ENCODE measurements at regions not wholly inside any gene's neighbourhood (a gene's known extent, or its start where the extent isn't known, plus 50 kb on each side); places are given as distances from the start of the nearest gene placed in this dataset.

DNA sequence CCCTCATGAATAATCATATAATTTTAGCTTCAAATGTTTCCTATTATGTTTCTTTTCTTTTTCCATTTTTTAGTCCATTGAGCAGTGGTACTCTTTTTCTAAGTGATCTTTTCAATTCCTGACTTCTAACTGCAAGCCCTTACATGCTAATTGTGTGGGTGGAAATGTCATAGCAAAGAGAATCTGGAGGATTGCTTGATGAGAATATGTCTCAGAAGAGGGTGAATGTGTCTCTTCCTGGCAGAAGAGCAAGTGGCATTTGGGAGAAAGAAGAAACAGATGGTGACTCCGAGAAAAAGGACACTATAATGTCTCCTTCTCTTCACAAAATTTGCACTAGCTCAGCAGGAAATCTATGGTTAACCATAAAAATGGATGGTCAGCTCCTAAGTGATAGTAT lies 2320.0 kb downstream of the PCDH9 start:
- Histone ChIP-seq H3K79me2 (ENCODE audit: insufficient read depth, low read length) (no peaks in the 10 kb centered on the region), H3K27ac (ENCODE audit: low read depth, low read length) (no peak overlapping the region), H3K36me3 (ENCODE audit: insufficient read depth, low read length) (no peaks in the 10 kb centered on the region), H3K9me3 (ENCODE audit: low read depth, low read length) (no peaks in the 10 kb centered on the region), H3K27me3 (ENCODE audit: insufficient read depth, low read length) (no peaks in the 10 kb centered on the region), H3K4me3 (ENCODE audit: insufficient read depth, low read length) (no peak overlapping the region), H3K4me1 (ENCODE audit: insufficient read depth, low read length) (no peaks in the 10 kb centered on the region), H3K4me2 (ENCODE audit: insufficient read depth, low read length) (no peak overlapping the region), H4K20me1 (ENCODE audit: insufficient read depth, low read length) (no peaks in the 10 kb centered on the region), H2AFZ (ENCODE audit: low read length) (no peak overlapping the region)
- no peak for DNase-seq (ENCODE audit: insufficient read length, low spot score, missing footprints)
- TF ChIP-seq CTCF (IDR thresholded peaks at IDR 0.05; ENCODE audit: extremely low read depth, low read depth, low read length), result no peak

DNA sequence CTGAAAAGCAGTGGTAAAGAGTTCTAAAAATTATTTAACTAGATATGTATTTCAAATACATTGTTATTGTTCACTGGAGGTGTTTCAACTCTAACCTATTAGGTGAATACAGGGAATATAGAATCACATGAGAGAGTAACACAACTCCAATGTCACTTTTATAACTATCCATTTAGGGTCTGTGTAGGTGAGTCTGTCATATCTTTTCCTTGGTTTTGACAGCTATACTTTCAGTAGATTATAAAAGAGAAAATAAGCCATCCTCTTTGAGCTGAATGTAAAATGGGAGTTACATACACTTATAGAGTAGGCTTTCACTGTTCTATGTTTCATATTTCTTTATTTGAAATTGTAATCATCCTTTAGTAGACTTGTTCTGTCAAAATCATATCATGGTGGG lies 2321.0 kb downstream of the PCDH9 start:
- Histone ChIP-seq H2AFZ (ENCODE audit: low read length) (no peak overlapping the region), H3K4me1 (ENCODE audit: insufficient read depth, low read length) (no peaks in the 10 kb centered on the region)

GRCh38 chr13:64900039-64900438 lies 2330.1 kb downstream of the PCDH9 start:
- Histone ChIP-seq H3K36me3 (ENCODE audit: insufficient read depth, low read length) (no peaks in the 10 kb centered on the region), H2AFZ (ENCODE audit: low read length) (no peak overlapping the region), H3K4me1 (ENCODE audit: insufficient read depth, low read length) (no peaks in the 10 kb centered on the region), H3K27me3 (ENCODE audit: insufficient read depth, low read length) (no peaks in the 10 kb centered on the region), H4K20me1 (ENCODE audit: insufficient read depth, low read length) (no peaks in the 10 kb centered on the region), H3K79me2 (ENCODE audit: insufficient read depth, low read length) (no peaks in the 10 kb centered on the region), H3K9me3 (ENCODE audit: low read depth, low read length) (no peaks in the 10 kb centered on the region), H3K4me3 (ENCODE audit: insufficient read depth, low read length) (no peak overlapping the region), H3K4me2 (ENCODE audit: insufficient read depth, low read length) (no peak overlapping the region), H3K27ac (ENCODE audit: low read depth, low read length) (no peak overlapping the region)
- no peak for DNase-seq (ENCODE audit: insufficient read length, low spot score, missing footprints)
- no peak for TF ChIP-seq CTCF (IDR thresholded peaks at IDR 0.05; ENCODE audit: extremely low read depth, low read depth, low read length)

More for the DNA sequence above, 2321.0 kb downstream of the PCDH9 start:
- no peak overlapping the region for H3K4me2 ChIP-seq (ENCODE audit: insufficient read depth, low read length)
- H3K27ac ChIP-seq (ENCODE audit: low read depth, low read length), result no peak overlapping the region
- DNase-seq (ENCODE audit: insufficient read length, low spot score, missing footprints), result no peak
- H4K20me1 ChIP-seq (ENCODE audit: insufficient read depth, low read length), result no peaks in the 10 kb centered on the region
- no peaks in the 10 kb centered on the region for H3K79me2 ChIP-seq (ENCODE audit: insufficient read depth, low read length)
- no peak for TF ChIP-seq CTCF (IDR thresholded peaks at IDR 0.05; ENCODE audit: extremely low read depth, low read depth, low read length)
- no peaks in the 10 kb centered on the region for H3K9me3 ChIP-seq (ENCODE audit: low read depth, low read length)
- no peaks in the 10 kb centered on the region for H3K36me3 ChIP-seq (ENCODE audit: insufficient read depth, low read length)
- no peak overlapping the region for H3K4me3 ChIP-seq (ENCODE audit: insufficient read depth, low read length)
- H3K27me3 ChIP-seq (ENCODE audit: insufficient read depth, low read length), result no peaks in the 10 kb centered on the region

DNA sequence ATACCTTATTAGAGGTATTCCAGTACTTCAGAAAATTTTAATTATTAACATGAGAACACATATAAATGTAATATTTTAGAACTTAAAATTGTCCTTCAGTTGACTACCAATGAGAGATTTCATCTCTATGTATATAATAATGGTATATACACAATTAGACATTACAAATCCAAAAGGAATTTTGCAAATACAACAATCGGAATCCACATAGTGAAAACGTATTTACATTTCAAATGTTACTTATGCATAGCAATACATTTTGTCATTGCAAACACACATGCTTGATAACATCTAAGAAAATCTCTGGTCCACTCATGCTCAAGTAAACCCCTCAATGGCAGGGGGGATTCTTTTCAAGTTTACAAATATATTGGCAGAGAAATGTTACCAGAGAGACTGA lies 2345.2 kb downstream of the PCDH9 start:
- H4K20me1 ChIP-seq (ENCODE audit: insufficient read depth, low read length), result no peaks in the 10 kb centered on the region
- no peaks in the 10 kb centered on the region for H3K36me3 ChIP-seq (ENCODE audit: insufficient read depth, low read length)
- no peaks in the 10 kb centered on the region for H3K4me1 ChIP-seq (ENCODE audit: insufficient read depth, low read length)
- no peaks in the 10 kb centered on the region for H3K79me2 ChIP-seq (ENCODE audit: insufficient read depth, low read length)
- H2AFZ ChIP-seq (ENCODE audit: low read length), result no peak overlapping the region
- H3K27ac ChIP-seq (ENCODE audit: low read depth, low read length), result no peak overlapping the region
- no peaks in the 10 kb centered on the region for H3K27me3 ChIP-seq (ENCODE audit: insufficient read depth, low read length)
- no peak for TF ChIP-seq CTCF (IDR thresholded peaks at IDR 0.05; ENCODE audit: extremely low read depth, low read depth, low read length)
- no peak overlapping the region for H3K4me2 ChIP-seq (ENCODE audit: insufficient read depth, low read length)
- H3K9me3 ChIP-seq (ENCODE audit: low read depth, low read length), result no peaks in the 10 kb centered on the region
- H3K4me3 ChIP-seq (ENCODE audit: insufficient read depth, low read length), result no peak overlapping the region
- DNase-seq (ENCODE audit: insufficient read length, low spot score, missing footprints), result no peak

Measured in osteoblast (primary cell).